NB4 (cell line): ENCODE measurements at regions not wholly inside any gene's neighbourhood (a gene's known extent, or its start where the extent isn't known, plus 50 kb on each side); places are given as distances from the start of the nearest gene placed in this dataset.

Experiments
- DNase-seq: peaks from one replicate; pipeline ENCODE4 v3.0.0; 2010; ENCODE audit warnings: low read depth
- H3K4me3 ChIP-seq: one replicate; pipeline ENCODE4 v1.5.1; 2011; ENCODE audit warnings: mild to moderate bottlenecking, low read depth, low read length, moderate library complexity
- MYC ChIP-seq: IDR thresholded peaks from 2 replicates; pipeline ENCODE4 v1.6.1; 2011; ENCODE audit warnings: low read depth, low read length
- POLR2A ChIP-seq: IDR thresholded peaks from 2 replicates; pipeline ENCODE4 v1.6.1; 2011; ENCODE audit warnings: mild to moderate bottlenecking; ENCODE audit not compliant: insufficient read length; ENCODE audit errors: extremely low read depth
- TF ChIP-seq, protein P1 (sequence below): IDR thresholded peaks from 2 replicates; pipeline ENCODE4 v1.6.1; 2011; ENCODE audit warnings: low read depth, low read length
- TF ChIP-seq, protein P2 (sequence below): IDR thresholded peaks from one replicate; pipeline ENCODE4 v1.5.1; 2012; ENCODE audit warnings: low read depth, low read length

DNA sequence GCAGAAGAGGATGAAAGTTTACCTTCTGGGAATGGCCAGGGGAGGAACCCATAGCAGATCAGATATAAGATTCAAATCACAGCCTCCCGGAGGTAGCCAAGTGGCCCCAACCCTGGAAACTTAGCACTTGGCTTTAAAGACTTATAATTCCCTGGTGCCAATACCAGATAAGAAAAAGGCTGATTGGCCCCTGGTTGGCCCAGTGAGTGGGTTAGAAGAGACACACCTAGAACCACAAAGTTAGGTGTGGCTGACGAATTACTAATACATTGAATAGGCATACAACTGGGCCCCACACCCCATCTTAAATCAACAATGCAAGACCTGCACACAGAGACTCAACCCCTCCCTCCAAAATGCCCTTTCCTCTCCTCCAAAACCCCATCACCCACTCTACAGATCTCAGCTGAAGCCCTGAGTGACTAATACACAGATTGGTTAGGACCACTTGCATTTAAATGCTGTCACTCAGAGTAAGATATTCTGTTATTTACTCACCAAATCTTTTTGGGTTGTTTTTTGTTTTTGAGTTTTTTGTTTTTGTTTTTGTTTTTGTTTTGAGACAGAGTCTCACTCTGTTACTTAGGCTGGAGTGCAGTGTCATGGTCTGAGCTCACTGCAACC lies 315.4 kb upstream of the JARID2 start:
- DNase-seq, result no peak
- H3K4me3 ChIP-seq, result no peak overlapping the region
- TF ChIP-seq, protein P1, sequence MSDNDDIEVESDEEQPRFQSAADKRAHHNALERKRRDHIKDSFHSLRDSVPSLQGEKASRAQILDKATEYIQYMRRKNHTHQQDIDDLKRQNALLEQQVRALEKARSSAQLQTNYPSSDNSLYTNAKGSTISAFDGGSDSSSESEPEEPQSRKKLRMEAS, result no peak
- TF ChIP-seq, protein P2, sequence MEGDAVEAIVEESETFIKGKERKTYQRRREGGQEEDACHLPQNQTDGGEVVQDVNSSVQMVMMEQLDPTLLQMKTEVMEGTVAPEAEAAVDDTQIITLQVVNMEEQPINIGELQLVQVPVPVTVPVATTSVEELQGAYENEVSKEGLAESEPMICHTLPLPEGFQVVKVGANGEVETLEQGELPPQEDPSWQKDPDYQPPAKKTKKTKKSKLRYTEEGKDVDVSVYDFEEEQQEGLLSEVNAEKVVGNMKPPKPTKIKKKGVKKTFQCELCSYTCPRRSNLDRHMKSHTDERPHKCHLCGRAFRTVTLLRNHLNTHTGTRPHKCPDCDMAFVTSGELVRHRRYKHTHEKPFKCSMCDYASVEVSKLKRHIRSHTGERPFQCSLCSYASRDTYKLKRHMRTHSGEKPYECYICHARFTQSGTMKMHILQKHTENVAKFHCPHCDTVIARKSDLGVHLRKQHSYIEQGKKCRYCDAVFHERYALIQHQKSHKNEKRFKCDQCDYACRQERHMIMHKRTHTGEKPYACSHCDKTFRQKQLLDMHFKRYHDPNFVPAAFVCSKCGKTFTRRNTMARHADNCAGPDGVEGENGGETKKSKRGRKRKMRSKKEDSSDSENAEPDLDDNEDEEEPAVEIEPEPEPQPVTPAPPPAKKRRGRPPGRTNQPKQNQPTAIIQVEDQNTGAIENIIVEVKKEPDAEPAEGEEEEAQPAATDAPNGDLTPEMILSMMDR, result no peak
- TF ChIP-seq MYC (no peak), POLR2A (no peak)

DNA sequence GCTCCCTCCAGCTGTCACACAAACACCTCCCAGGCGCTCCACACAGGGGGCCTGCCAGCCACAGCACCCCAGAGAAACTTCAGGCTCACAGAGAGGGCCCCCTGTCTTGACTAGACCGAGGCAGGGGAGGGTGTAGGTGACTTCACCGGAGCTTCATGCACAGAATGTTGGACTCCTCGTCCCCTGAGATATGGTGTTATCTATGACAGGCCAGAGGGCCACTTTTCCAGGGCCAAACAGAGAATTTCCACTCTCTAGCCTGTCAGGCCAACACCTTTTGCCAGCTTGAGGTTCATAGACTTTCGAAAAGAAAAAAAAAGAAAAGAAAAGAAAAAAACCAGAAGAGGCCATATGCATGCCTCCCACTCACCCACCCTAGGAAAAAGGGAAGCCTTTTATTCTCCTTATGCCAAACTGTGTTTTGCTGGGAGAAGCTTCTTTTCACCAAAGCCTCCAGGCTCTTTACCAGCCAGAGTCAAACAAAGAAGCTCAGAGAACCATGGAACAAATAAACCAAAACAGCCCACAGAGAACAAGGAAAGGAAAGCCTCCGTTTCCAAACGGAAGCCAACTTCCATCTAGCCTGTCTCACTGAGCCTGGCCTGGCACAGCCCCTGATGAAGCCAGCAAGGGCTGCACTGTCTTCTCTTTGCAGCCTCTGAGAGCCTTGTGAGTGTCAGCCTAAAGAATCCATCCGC lies 313.2 kb upstream of the JARID2 start:
- TF ChIP-seq, protein P1, result no peak
- TF ChIP-seq POLR2A (no peak), MYC (no peak)
- TF ChIP-seq, protein P2, result no peak
- peak; percentile 63 for DNase-seq
- no peak overlapping the region for H3K4me3 ChIP-seq

DNA sequence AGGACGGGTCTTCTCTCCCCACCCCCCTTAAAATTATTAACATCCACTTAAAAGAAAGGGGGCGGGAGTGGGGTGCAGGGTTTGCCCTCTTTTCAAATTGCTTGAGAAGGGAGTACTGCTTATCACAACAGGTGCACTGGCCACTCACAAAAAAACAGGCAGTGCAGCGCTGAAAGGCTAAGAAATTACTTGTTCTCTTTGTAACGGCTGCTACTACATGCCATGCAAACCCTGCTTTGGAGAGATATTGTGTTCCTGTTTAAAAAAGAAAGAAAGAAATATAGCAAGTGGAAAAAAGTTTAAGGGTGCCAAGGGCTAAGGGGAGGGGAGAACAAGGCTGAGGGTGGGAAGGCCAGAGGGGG lies 312.7 kb upstream of the JARID2 start:
- DNase-seq, result no peak
- H3K4me3 ChIP-seq, result no peak overlapping the region
- TF ChIP-seq POLR2A (no peak), MYC (no peak)
- TF ChIP-seq, protein P2, result no peak
- TF ChIP-seq, protein P1, result no peak

DNA sequence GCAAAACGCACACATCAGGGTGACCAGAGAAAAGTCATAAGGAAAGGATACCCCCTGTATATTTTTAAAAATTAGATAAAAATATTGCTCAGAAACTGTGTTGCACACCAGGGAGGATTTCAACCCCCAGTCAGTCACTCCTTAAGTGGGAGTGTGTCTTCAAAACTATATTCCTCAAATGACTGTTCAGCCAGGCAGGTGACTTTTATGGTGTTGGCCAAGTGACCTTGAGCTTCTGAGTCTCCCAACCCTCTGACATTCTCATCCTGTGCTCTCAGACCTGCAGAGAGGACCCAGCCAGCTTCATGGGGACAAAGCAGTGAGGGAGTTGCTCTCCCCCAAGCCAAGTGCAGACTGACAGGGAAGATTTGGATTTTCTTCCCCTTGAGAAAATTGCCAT lies 311.9 kb upstream of the JARID2 start:
- no peak overlapping the region for H3K4me3 ChIP-seq
- DNase-seq, result no peak
- TF ChIP-seq MYC, result no peak
- TF ChIP-seq, protein P2, result no peak
- TF ChIP-seq, protein P1, result no peak
- no peak for TF ChIP-seq POLR2A

DNA sequence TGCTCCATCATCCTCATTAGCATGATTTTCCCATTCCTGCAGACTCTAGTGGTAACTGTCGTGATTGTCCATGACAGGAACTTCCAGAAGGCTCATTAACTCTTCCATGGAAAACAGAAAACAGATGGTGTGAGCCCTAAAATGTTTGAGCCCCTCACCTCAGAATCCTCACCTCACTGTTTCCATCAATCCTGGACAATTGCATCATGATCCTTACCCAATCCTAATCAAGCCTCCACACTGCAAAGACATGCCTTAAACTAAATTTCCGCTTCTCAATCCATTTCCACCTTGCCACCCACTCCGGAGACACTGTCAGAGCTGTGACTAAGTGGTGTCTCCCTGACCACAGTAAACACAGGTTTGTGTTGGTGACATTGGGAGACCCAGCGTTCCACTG lies 311.0 kb upstream of the JARID2 start:
- no peak for DNase-seq
- TF ChIP-seq, protein P1, result no peak
- TF ChIP-seq MYC (no peak), POLR2A (no peak)
- TF ChIP-seq, protein P2, result no peak
- no peak overlapping the region for H3K4me3 ChIP-seq
